ENCODE measurements at regions not wholly inside any gene's neighbourhood (a gene's known extent, or its start where the extent isn't known, plus 50 kb on each side); places are given as distances from the start of the nearest gene placed in this dataset.

DNA sequence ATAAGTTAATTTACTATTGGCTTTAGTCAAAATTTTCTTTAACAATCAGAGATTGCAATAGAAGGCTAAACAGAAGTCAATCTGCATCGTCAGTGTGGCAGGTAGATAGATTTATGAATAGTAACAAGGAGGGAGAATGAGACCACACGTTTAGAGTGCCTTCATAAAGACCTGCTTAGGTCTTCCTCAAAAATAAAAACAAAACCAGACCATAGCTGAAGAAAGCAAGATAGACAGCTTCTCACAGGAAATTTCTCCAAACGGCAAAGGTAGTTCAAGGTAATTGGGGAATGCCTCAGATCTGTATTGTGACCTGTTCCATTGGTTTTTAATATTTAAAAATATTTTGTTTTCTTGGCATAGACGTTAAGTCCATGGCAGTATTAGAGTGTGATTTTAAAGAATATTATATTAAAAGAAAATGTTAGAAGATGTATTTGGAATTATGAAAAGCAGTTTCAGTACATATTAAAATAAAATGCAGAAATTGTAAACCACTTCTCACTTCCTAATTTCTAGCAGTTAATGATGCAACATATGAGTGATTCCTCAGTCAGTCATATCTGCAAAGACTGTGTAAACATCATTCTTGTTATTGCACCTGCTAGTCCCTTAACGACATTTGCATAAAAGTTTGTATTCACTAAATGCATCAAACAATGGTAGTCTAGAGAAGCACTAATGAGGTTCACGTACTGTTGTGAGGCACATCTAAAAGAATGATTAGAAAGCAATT, 278.0 kb downstream of the HLX start (continued):
- TF ChIP-seq NFYB (IDR thresholded peaks at IDR 0.05; ENCODE audit: insufficient read depth, low read depth, low read length), result no peak
- no peak for TF ChIP-seq LARP7 (IDR thresholded peaks at IDR 0.05)
- TF ChIP-seq ATF3 (IDR thresholded peaks at IDR 0.05; ENCODE audit: borderline replicate concordance, extremely low read depth, low read depth, low read length), result no peak
- no peak for TF ChIP-seq HSF1 (IDR thresholded peaks at IDR 0.05; ENCODE audit: low read depth, low read length)
- peak; percentile 49; the same call in 1 of the 2 replicates for TF ChIP-seq STAT3 (IDR thresholded peaks at IDR 0.05; ENCODE audit: low read depth, low read length)
- TF ChIP-seq ZNF274 (IDR thresholded peaks at IDR 0.05; ENCODE audit: insufficient read depth, insufficient read length), result no peak
- TF ChIP-seq, protein P1, sequence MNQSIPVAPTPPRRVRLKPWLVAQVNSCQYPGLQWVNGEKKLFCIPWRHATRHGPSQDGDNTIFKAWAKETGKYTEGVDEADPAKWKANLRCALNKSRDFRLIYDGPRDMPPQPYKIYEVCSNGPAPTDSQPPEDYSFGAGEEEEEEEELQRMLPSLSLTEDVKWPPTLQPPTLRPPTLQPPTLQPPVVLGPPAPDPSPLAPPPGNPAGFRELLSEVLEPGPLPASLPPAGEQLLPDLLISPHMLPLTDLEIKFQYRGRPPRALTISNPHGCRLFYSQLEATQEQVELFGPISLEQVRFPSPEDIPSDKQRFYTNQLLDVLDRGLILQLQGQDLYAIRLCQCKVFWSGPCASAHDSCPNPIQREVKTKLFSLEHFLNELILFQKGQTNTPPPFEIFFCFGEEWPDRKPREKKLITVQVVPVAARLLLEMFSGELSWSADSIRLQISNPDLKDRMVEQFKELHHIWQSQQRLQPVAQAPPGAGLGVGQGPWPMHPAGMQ (IDR thresholded peaks at IDR 0.05; ENCODE audit: borderline replicate concordance), result no peak
- TF ChIP-seq NFIC (IDR thresholded peaks at IDR 0.05; ENCODE audit: low read depth, low read length), result peak; percentile 62
- TF ChIP-seq GABPA (IDR thresholded peaks at IDR 0.05; ENCODE audit: low read depth), result 0 out of 2 replicates have a peak, but pooled peaks have one; percentile 13
- TF ChIP-seq ZNF622 (IDR thresholded peaks at IDR 0.05), result no peak
- TF ChIP-seq KDM1A (IDR thresholded peaks at IDR 0.05; ENCODE audit: borderline replicate concordance), result no peak
- no peak for TF ChIP-seq YBX1 (IDR thresholded peaks at IDR 0.05)
- TF ChIP-seq SIX5 (IDR thresholded peaks at IDR 0.05; ENCODE audit: low read depth, low read length, severe bottlenecking), result no peak
- no peak for TF ChIP-seq CEBPZ (IDR thresholded peaks at IDR 0.05; ENCODE audit: low read depth, low read length)
- TF ChIP-seq ZBED1 (IDR thresholded peaks at IDR 0.05; ENCODE audit: borderline replicate concordance), result no peak
- no peak for TF ChIP-seq SMARCA5 (IDR thresholded peaks at IDR 0.05)
- TF ChIP-seq TBL1XR1 (IDR thresholded peaks at IDR 0.05; ENCODE audit: low read depth, low read length), result no peak
- no peak for TF ChIP-seq USF1 (IDR thresholded peaks at IDR 0.05; ENCODE audit: borderline replicate concordance, extremely low read length, insufficient read depth, low read depth, low read length)
- no peak for TF ChIP-seq HDAC2 (IDR thresholded peaks at IDR 0.05)
